ENCODE measurements at regions not wholly inside any gene's neighbourhood (a gene's known extent, or its start where the extent isn't known, plus 50 kb on each side); places are given as distances from the start of the nearest gene placed in this dataset.

DNA sequence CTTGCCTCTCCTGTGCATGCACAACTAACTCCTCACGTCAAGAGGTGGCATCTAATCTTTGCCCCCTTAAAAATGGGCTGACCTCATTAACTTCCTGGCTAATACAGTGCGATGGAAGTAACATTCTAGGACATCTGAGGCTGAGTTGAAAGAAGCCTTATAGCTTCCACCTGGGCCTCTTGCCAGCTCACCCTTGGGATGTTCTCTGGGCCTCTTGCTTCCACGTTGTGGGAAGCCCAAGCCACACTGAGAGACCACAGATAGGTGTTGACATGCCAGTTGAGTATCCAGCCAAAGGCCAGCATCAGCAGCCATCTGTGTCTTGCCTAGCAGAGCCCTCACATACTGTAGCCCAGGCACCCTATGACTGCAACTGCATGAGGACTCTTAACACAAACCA lies 60.8 kb upstream of the GDF10 start:
- no peak overlapping the region for H3K4me3 ChIP-seq (ENCODE audit: low read depth, low read length)
- DNase-seq (ENCODE audit: low read depth): no peak
- H3K36me3 ChIP-seq (ENCODE audit: control insufficient read depth, insufficient read depth, low read length): no peaks in the 10 kb centered on the region
- peaks cover 3% of the 10 kb centered on the region for H3K27me3 ChIP-seq (ENCODE audit: control insufficient read depth, insufficient read depth, low read length)
- TF ChIP-seq, protein P1, sequence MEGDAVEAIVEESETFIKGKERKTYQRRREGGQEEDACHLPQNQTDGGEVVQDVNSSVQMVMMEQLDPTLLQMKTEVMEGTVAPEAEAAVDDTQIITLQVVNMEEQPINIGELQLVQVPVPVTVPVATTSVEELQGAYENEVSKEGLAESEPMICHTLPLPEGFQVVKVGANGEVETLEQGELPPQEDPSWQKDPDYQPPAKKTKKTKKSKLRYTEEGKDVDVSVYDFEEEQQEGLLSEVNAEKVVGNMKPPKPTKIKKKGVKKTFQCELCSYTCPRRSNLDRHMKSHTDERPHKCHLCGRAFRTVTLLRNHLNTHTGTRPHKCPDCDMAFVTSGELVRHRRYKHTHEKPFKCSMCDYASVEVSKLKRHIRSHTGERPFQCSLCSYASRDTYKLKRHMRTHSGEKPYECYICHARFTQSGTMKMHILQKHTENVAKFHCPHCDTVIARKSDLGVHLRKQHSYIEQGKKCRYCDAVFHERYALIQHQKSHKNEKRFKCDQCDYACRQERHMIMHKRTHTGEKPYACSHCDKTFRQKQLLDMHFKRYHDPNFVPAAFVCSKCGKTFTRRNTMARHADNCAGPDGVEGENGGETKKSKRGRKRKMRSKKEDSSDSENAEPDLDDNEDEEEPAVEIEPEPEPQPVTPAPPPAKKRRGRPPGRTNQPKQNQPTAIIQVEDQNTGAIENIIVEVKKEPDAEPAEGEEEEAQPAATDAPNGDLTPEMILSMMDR (IDR thresholded peaks at IDR 0.05; ENCODE audit: insufficient read depth, low read length, poor library complexity, severe bottlenecking): no peak

DNA sequence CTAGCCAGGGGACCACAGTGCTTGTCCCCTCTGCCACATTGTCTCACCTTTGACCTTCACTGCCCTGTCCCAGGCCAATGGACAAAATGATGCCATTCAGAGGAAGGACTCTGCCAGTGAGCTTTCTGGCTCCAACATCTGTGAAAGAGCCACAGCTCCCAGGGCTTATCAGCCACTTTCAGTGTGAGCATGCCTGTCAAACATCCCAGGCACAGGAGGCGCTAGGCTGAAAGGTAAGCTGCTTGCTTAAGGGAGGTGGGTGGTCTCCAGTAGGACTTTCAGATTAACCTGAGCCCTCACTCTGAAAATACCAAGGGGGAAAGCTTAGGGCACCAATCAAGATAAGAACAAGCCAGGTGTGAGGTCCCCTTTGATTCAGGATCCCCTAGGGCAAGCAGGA lies 59.8 kb upstream of the GDF10 start:
- no peaks in the 10 kb centered on the region for H3K36me3 ChIP-seq (ENCODE audit: control insufficient read depth, insufficient read depth, low read length)
- H3K27me3 ChIP-seq (ENCODE audit: control insufficient read depth, insufficient read depth, low read length): peaks cover 3% of the 10 kb centered on the region
- TF ChIP-seq, protein P1 (IDR thresholded peaks at IDR 0.05; ENCODE audit: insufficient read depth, low read length, poor library complexity, severe bottlenecking): no peak
- DNase-seq (ENCODE audit: low read depth): no peak
- H3K4me3 ChIP-seq (ENCODE audit: low read depth, low read length): no peak overlapping the region

DNA sequence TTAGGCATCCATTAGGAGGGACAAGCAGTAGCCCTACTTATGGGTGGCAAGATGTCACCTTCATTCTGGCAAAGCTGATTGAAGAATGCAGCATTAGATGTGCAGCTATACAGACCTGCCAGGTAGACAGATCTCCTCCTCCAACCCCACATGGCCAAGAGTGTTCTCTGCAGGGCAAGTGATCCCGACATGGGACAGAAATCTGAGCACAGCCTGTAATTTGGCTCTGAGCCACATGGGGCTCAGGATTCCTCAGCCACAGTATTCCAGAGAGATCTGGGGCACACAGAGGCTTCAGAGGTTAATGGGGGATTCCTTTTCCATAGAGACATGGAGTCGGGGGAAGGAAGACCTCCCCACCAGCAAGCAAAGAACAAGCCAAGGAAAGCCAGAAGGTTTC lies 58.7 kb upstream of the GDF10 start:
- Histone ChIP-seq H3K4me3 (ENCODE audit: low read depth, low read length) (no peak overlapping the region), H3K36me3 (ENCODE audit: control insufficient read depth, insufficient read depth, low read length) (no peaks in the 10 kb centered on the region), H3K27me3 (ENCODE audit: control insufficient read depth, insufficient read depth, low read length) (peaks cover 3% of the 10 kb centered on the region)
- no peak for DNase-seq (ENCODE audit: low read depth)
- TF ChIP-seq, protein P1 (IDR thresholded peaks at IDR 0.05; ENCODE audit: insufficient read depth, low read length, poor library complexity, severe bottlenecking): no peak

DNA sequence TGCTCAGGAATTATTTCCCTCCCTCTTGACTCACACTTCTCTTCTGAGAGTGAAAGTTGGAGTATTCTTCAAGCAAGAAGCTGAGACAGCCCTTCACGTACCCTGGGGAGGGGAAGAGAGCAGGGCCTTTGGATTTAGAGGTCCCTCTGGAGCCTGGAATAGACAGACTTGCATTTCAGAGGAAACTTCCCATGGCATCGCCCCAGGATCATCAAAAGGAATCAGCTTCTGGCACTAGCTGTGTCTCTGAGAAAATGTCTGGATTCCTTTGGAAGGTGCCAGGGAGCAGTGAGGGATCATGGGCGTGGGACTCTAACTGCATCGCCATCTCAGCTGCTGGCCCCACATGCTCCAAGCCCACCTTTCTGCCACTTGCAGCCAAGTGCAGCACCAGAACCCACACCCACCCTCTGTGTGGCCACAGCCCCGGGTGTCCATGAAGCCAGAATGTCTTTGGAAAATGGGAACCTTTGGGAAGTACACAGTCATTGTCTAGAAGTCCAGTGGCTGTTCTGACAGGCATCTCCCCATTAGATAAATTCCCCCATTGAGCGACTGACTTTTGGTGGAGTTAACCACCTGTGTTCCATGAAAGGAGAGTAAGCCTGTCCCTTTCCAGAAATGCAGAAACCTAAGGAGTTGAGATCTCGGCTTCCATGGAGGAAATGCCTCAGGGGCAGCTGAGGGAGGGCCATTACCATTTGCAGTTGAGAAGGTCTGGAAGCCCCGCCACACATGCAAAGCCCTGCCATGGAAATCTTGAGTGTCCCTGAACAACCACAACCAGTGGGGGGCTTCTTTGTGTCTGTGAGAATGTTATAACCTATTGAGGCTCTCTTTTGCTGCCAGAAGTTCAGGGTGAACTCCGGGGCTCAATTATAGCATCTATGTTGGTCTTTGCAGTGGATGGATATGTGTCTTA lies 57.8 kb upstream of the GDF10 start:
- Histone ChIP-seq H3K4me3 (ENCODE audit: low read depth, low read length) (no peak overlapping the region), H3K36me3 (ENCODE audit: control insufficient read depth, insufficient read depth, low read length) (no peaks in the 10 kb centered on the region), H3K27me3 (ENCODE audit: control insufficient read depth, insufficient read depth, low read length) (peaks cover 3% of the 10 kb centered on the region)
- DNase-seq (ENCODE audit: low read depth): no peak
- TF ChIP-seq, protein P1 (IDR thresholded peaks at IDR 0.05; ENCODE audit: insufficient read depth, low read length, poor library complexity, severe bottlenecking): no peak

DNA sequence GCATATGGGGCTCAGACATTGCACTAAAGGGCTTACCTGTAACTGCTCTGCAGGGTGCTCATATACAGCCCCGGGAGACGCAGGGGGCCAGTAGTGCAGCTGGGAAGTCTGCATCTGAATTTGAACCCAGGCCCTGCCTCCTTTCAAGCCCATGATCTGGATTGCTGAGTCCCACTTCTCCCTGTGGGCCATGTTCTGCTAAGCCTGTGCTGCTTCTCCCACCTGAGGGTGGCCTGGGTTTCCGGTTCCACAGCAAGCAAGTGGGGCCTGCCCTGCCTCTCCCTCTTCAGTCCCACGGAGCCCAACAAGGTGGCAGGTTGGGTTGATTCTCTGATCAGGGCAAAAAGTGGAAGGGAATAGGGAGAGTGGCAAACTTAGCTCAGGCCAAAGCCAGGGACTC lies 56.6 kb upstream of the GDF10 start:
- no peak for DNase-seq (ENCODE audit: low read depth)
- H3K36me3 ChIP-seq (ENCODE audit: control insufficient read depth, insufficient read depth, low read length): no peaks in the 10 kb centered on the region

More for the DNA sequence above, 56.6 kb upstream of the GDF10 start:
- Histone ChIP-seq H3K4me3 (ENCODE audit: low read depth, low read length) (no peak overlapping the region), H3K27me3 (ENCODE audit: control insufficient read depth, insufficient read depth, low read length) (peaks cover 3% of the 10 kb centered on the region)
- TF ChIP-seq, protein P1 (IDR thresholded peaks at IDR 0.05; ENCODE audit: insufficient read depth, low read length, poor library complexity, severe bottlenecking): no peak

Measured in kidney epithelial cell (primary cell).